ENCODE measurements at regions not wholly inside any gene's neighbourhood (a gene's known extent, or its start where the extent isn't known, plus 50 kb on each side); places are given as distances from the start of the nearest gene placed in this dataset.

GRCh38 chrX:132294192-132294591, 74.9 kb upstream of the RAP2C start:
- Histone ChIP-seq H3K27ac (ENCODE audit: insufficient read depth, low read length) (no peak overlapping the region), H2BK120ac (ENCODE audit: low read depth, low read length) (no peak overlapping the region), H3K56ac (ENCODE audit: extremely low read depth, insufficient read depth, low read length) (no peak overlapping the region), H4K5ac (ENCODE audit: low read depth, low read length) (no peak overlapping the region), H3K9ac (ENCODE audit: low read depth, low read length) (no peak overlapping the region), H2BK20ac (ENCODE audit: low read depth, low read length) (no peak overlapping the region), H3K36me3 (ENCODE audit: control insufficient read depth, insufficient read depth, low read length) (no peaks in the 10 kb centered on the region), H3K23ac (ENCODE audit: low read depth, low read length) (no peak overlapping the region), H2AK9ac (replicated peaks; ENCODE audit: low read depth, low read length, poor library complexity) (no peak overlapping the region), H2AK5ac (ENCODE audit: low read depth, low read length) (no peak overlapping the region), H2AFZ (replicated peaks; ENCODE audit: low read length, poor library complexity) (no peak overlapping the region), H3K79me1 (ENCODE audit: low read depth in 1 of 2, low read length in 2 of 2) (no peaks in the 10 kb centered on the region), H3K9me3 (ENCODE audit: control insufficient read depth, insufficient read depth, low read length) (no peaks in the 10 kb centered on the region), H4K20me1 (ENCODE audit: insufficient read depth, low read length) (no peaks in the 10 kb centered on the region), H3K9me1 (ENCODE audit: insufficient read depth, low read length) (no peaks in the 10 kb centered on the region), H3K4me2 (ENCODE audit: low read depth, low read length) (no peak overlapping the region), H3K4ac (ENCODE audit: low read depth, low read length) (no peak overlapping the region), H3K18ac (ENCODE audit: low read depth, low read length) (no peak overlapping the region), H2BK15ac (ENCODE audit: low read depth, low read length) (no peak overlapping the region), H3K27me3 (ENCODE audit: control insufficient read depth, insufficient read depth, low read length) (peaks cover 1% of the 10 kb centered on the region; the same call in 1 of the 2 replicates), H3K14ac (replicated peaks; ENCODE audit: low read depth, low read length) (no peak overlapping the region), H3K4me1 (ENCODE audit: control insufficient read depth, insufficient read depth, low read length) (no peaks in the 10 kb centered on the region), H3K4me3 (ENCODE audit: insufficient read depth, low read depth, low read length) (no peak overlapping the region), H4K91ac (ENCODE audit: insufficient read depth, low read depth, low read length) (no peak overlapping the region), H2BK5ac (ENCODE audit: low read depth, low read length, poor library complexity, severe bottlenecking) (no peak overlapping the region), H4K8ac (ENCODE audit: low read depth in 2 of 2, low read length in 2 of 2) (no peak overlapping the region)
- dilution Hi-C loops (cut with HindIII; ENCODE audit: low sequenced_read_pairs, unreplicated experiment) (no loop called here), in situ Hi-C loops (cut with MboI; ENCODE audit: low sequenced_read_pairs) (loop anchor here (10.0 kb wide), 1 partner anchor 341 kb away; no protein-coding TSS in a partner anchor), intact Hi-C loops (cut with micrococcal nuclease) (loop anchor here (5.0 kb wide), 2 partner anchors 198 to 298 kb away; no protein-coding TSS in a partner anchor)
- ChIA-PET CTCF (no interaction called here), POLR2A (ENCODE audit: unreplicated experiment) (interaction anchor here (0.7 kb wide), 1 partner anchor 304 kb away, joined by 4 read pairs; no protein-coding TSS in a partner anchor)
- 80% methylated on average over 1 of the region's 1 CpG; no CpG with 5 or more reads in 1 of the 2 experiments for WGBS, 2 experiments (ENCODE audit: extremely low coverage in 2 of 2, insufficient read length in 1 of 2)
- no peak for DNase-seq
- ATAC-seq (ENCODE audit: low read depth), result no peak
- BruUV-seq (replicated peaks), result no TSS peak
- no peak for TF ChIP-seq CEBPB (IDR thresholded peaks at IDR 0.05; ENCODE audit: low read depth, low read length)
- no peak for TF ChIP-seq RCOR1 (IDR thresholded peaks at IDR 0.05; ENCODE audit: insufficient replicate concordance, low read length)
- TF ChIP-seq MAFK (IDR thresholded peaks at IDR 0.05; ENCODE audit: low read depth, low read length), result no peak
- TF ChIP-seq MXI1 (IDR thresholded peaks at IDR 0.05; ENCODE audit: borderline replicate concordance, low read depth, low read length), result no peak
- TF ChIP-seq SMC3 (IDR thresholded peaks at IDR 0.05; ENCODE audit: low read depth, low read length), result no peak
- no peak for TF ChIP-seq CTCF (conservative IDR thresholded peaks at IDR 0.05; ENCODE audit: low read depth, low read length)
- TF ChIP-seq CHD1 (IDR thresholded peaks at IDR 0.05; ENCODE audit: low read depth, low read length), result no peak
- no peak for TF ChIP-seq ELK1 (IDR thresholded peaks at IDR 0.05; ENCODE audit: borderline replicate concordance, low read depth, low read length)
- no peak for TF ChIP-seq POLR2A (IDR thresholded peaks at IDR 0.05; ENCODE audit: low read depth, low read length)
- no peak for TF ChIP-seq BHLHE40 (IDR thresholded peaks at IDR 0.05; ENCODE audit: low read depth, low read length)
- no peak for TF ChIP-seq RFX5 (IDR thresholded peaks at IDR 0.05; ENCODE audit: low read depth, low read length)
- TF ChIP-seq NFE2L2 (IDR thresholded peaks at IDR 0.05; ENCODE audit: low read depth, low read length), result no peak
- no peak for TF ChIP-seq RAD21 (IDR thresholded peaks at IDR 0.05; ENCODE audit: low read length)
- TF ChIP-seq MAZ (IDR thresholded peaks at IDR 0.05; ENCODE audit: borderline replicate concordance, low read depth, low read length), result no peak

Measured in IMR-90 (cell line).